Effector memory CD8-positive, alpha-beta T cell (primary cell): ENCODE measurements at regions not wholly inside any gene's neighbourhood (a gene's known extent, or its start where the extent isn't known, plus 50 kb on each side); places are given as distances from the start of the nearest gene placed in this dataset.
"Not testable (repeated sequence)": the region's sequence is repeated elsewhere in the genome, so short reads cannot be mapped to it uniquely, and the experiment has no call there.

ENCODE experiments used
- ATAC-seq: fragments of 150-1000 bp; cut with Tn5 transposase; replicated peaks from 2 replicates; pipeline ENCODE4 v1.10.0; 2021; ENCODE audit warnings: mild to moderate bottlenecking, moderate library complexity
- DNase-seq, 3 experiments: peaks; one replicate each; pipeline ENCODE4 v3.0.0; 2021
- H3K27ac Mint-ChIP-seq, 2 donors: one replicate each; pipeline ENCODE4 v1.8.0; 2022; ENCODE audit warnings: mild to moderate bottlenecking in 2 of 2, mixed read lengths in 2 of 2, moderate library complexity in 2 of 2
- H3K27me3 Mint-ChIP-seq, 2 donors: one replicate each; pipeline ENCODE4 v1.8.0; 2022; ENCODE audit warnings: mixed read lengths in 2 of 2
- H3K36me3 Mint-ChIP-seq: one replicate; pipeline ENCODE4 v1.8.0; 2022; ENCODE audit warnings: mild to moderate bottlenecking, moderate library complexity, mixed read lengths; ENCODE audit not compliant: insufficient read depth
- H3K4me1 Mint-ChIP-seq, 2 donors: one replicate each; pipeline ENCODE4 v1.8.0; 2022; ENCODE audit warnings: low read depth in 2 of 2, mixed read lengths in 2 of 2
- H3K4me3 Mint-ChIP-seq, 2 donors: one replicate each; pipeline ENCODE4 v1.8.0; 2022; ENCODE audit warnings: mild to moderate bottlenecking in 2 of 2, mixed read lengths in 2 of 2, moderate library complexity in 2 of 2
- H3K9me3 Mint-ChIP-seq, 2 donors: one replicate each; pipeline ENCODE4 v1.8.0; 2022; ENCODE audit warnings: mixed read lengths in 2 of 2

DNA sequence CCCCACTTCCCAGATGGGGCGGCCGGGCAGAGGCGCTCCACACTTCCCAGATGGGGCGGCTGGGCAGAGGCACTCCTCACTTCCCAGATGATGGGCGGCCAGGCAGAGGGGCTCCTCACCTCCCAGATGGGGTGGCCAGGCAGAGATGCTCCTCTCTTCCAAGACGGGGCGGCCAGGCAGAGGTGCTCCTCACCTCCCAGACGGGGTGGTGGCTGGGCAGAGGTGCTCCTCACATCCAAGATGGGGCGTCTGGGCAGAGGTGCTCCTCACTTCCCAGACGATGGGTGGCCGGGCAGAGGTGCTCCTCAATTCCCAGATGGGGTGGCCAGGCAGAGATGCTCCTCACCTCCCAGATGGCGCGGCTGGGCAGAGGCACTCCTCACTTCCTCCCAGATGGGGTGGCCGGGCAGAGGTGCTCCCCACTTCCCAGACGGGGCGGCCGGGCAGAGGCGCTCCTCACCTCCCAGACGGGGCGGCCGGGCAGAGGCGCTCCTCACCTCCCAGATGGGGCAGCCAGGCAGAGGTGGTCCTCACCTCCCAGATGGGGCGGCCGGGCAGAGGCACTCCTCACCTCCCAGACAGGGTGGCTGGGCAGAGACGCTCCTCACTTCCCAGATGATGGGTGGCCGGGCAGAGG, 275.2 kb downstream of the LIPI start:
- H3K27me3 Mint-ChIP-seq, H3K4me3 Mint-ChIP-seq, H3K27ac Mint-ChIP-seq, H3K9me3 Mint-ChIP-seq, H3K4me1 Mint-ChIP-seq, ATAC-seq, DNase-seq: not testable (repeated sequence)
- peaks cover 14% of the 10 kb centered on the region for H3K36me3 Mint-ChIP-seq

DNA sequence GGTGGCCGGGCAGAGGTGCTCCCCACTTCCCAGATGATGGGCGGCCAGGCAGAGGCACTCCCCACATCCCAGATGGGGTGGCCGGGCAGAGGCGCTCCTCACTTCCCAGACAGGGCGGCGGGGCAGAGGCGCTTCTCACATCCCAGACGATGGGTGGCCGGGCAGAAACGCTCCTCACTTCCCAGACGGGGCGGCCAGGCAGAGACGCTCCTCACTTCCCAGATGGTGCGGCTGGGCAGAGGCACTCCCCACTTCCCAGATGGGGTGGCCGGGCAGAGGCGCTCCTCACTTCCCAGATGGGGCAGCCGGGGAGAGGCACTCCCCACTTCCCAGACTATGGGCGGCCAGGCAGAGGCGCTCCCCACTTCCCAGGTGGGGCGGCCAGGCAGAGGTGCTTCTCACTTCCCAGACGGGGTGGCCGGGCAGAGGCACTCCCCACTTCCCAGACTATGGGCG, 275.8 kb downstream of the LIPI start:
- peaks cover 14% of the 10 kb centered on the region for H3K36me3 Mint-ChIP-seq
- H3K4me3 Mint-ChIP-seq, H3K27ac Mint-ChIP-seq, H3K9me3 Mint-ChIP-seq, DNase-seq, H3K27me3 Mint-ChIP-seq, ATAC-seq, H3K4me1 Mint-ChIP-seq: not testable (repeated sequence)

DNA sequence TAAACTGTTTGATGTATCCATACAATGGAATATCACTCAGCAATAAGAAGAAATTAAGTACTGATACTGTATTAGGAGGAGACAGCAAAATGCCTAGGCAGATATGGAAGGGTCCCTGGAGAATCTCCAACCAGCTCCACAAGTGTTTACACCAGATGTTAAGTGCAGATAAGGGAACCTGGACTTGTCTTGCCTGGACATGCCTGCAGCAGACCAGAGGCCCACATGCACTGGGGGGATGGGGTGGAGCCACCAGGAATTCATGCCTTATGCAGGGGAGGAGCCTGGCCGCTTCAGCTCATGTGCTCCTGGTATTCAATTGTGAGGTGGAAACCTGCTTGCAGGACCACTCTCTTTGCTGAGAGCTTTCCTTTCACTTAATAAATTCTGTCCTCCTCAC, 287.6 kb downstream of the LIPI start:
- not testable (repeated sequence) for H3K27me3 Mint-ChIP-seq, H3K27ac Mint-ChIP-seq, ATAC-seq, DNase-seq, H3K4me3 Mint-ChIP-seq, H3K4me1 Mint-ChIP-seq, H3K36me3 Mint-ChIP-seq, H3K9me3 Mint-ChIP-seq

DNA sequence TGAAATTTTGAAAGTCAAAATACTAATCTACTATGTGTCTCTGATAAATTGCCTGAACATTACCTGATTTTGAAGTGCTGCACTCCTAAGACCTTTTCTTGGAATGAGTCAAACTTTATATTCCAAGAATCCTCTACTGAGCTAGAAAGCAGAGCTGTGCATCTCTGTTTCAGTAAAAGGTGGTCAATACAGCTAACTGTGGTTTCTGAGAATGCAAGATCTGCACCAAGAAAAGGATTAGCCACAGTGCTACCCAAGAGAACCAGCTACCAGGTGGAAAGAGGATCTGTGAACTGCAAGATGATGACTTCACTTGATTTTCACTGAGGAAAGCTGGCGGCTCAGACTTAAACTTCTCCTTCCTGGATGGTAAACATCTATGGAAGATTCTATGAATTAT, 289.3 kb downstream of the LIPI start:
- H3K4me3 Mint-ChIP-seq, result not testable (repeated sequence)

DNA sequence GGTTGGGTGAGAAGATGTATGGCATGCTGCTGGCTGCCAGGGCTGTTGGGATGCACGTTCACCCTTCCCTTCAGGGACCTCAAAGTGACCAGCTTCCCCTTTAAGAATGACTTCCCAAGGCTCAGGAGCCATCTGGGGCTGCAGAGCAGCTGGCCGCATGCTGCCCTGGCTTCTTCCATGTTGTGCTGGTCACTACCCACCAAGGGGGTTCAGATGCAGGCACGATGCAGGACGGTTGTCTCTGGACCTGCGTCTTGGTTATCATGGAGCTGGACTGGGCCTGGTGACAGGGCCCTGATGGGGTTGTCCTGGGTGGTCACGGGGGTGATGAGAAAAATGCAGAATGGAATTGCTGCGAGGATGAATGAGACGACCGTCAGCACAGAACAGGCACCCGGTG, 297.8 kb downstream of the POTED start:
- ATAC-seq, H3K27me3 Mint-ChIP-seq, H3K4me3 Mint-ChIP-seq, H3K4me1 Mint-ChIP-seq, DNase-seq, H3K27ac Mint-ChIP-seq, H3K9me3 Mint-ChIP-seq, H3K36me3 Mint-ChIP-seq: not testable (repeated sequence)

More for the DNA sequence above, 289.3 kb downstream of the LIPI start:
- ATAC-seq, H3K36me3 Mint-ChIP-seq, H3K27ac Mint-ChIP-seq, DNase-seq, H3K4me1 Mint-ChIP-seq, H3K27me3 Mint-ChIP-seq, H3K9me3 Mint-ChIP-seq: not testable (repeated sequence)

DNA sequence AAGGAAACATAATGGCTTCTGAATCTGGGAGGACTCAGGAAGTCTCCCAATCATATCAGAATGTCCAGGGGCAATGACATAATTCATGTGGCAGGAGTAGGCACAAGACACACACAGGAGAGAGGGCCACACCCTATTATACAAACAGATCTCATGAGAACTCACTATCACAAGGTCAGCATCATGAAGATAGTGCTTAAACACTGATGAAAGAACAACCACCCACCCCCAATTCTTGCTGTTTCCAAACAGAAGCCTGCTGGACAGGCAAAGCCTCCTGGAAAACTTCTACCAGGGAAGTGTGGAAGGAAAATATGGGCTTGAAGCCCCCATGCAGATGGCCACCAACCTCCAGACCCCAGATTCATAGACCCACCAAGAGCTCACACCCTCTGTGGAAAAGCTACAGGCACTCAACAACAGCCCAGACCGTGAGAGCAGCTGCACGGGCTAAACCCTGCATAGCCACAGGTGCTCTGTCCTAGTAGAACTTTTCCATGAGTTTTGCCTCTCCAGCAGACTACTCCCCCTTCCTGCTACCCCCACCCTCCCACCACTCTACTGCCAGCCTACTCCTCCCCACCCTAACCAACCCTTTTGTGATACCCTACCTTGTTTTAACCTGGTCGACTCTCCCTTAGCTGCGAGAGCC, 287.1 kb downstream of the POTED start:
- not testable (repeated sequence) for ATAC-seq
- H3K4me1 Mint-ChIP-seq, result peaks cover 6 to 26% of the 10 kb centered on the region in 2 donors

DNA sequence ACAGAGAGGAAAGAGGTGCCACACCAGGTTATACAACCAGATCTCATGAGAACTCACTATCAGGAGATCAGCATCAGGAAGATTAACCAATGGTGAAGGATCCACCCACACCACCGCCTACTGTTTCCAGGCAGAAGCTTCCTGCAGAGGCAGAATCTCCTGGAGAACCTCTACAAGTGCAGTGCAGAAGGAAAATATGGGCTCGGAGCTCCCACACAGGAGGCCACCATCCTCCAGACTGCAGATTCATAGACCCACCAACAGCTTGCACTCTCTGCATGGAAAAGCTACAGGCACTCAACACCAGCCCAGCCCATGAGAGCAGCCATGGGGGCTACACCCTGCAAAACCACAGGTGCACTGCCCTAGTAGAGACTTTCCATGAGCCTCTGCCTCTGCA, 284.0 kb downstream of the POTED start:
- not testable (repeated sequence) for DNase-seq, ATAC-seq, H3K9me3 Mint-ChIP-seq, H3K27me3 Mint-ChIP-seq, H3K36me3 Mint-ChIP-seq
- H3K27ac Mint-ChIP-seq, result peak overlapping the region in 1 of 2 donors; percentile 71
- peaks cover 6 to 29% of the 10 kb centered on the region in 2 donors for H3K4me1 Mint-ChIP-seq
- H3K4me3 Mint-ChIP-seq, result peak overlapping the region; percentile 26 to 61

More for the DNA sequence above, 287.1 kb downstream of the POTED start:
- H3K36me3 Mint-ChIP-seq, H3K9me3 Mint-ChIP-seq, H3K27me3 Mint-ChIP-seq, DNase-seq, H3K4me3 Mint-ChIP-seq: not testable (repeated sequence)
- H3K27ac Mint-ChIP-seq, result peak overlapping the region in 1 of 2 donors; percentile 68

DNA sequence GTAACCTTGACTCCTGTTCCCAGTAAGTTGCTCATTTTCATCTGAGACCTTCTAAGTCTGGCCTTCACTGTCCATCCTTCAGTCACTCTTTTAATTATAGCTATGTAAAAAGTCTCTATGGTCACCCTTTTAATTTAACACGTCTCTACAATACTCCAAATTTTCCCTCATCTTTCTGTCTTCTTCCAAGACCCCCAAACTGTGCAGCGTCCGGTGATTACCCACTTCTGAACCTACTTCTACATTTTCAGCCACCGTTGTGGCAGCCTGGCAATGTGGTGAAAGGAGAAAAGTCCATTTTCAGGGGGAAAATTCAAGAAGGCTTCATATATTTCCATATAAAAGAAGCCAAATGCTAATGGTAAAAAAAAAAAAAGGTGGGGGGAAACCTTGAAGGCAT, 283.4 kb downstream of the POTED start:
- H3K27ac Mint-ChIP-seq, H3K4me3 Mint-ChIP-seq, H3K27me3 Mint-ChIP-seq, ATAC-seq, H3K9me3 Mint-ChIP-seq, H3K36me3 Mint-ChIP-seq, DNase-seq: not testable (repeated sequence)
- peaks cover 6 to 29% of the 10 kb centered on the region in 2 donors for H3K4me1 Mint-ChIP-seq

DNA sequence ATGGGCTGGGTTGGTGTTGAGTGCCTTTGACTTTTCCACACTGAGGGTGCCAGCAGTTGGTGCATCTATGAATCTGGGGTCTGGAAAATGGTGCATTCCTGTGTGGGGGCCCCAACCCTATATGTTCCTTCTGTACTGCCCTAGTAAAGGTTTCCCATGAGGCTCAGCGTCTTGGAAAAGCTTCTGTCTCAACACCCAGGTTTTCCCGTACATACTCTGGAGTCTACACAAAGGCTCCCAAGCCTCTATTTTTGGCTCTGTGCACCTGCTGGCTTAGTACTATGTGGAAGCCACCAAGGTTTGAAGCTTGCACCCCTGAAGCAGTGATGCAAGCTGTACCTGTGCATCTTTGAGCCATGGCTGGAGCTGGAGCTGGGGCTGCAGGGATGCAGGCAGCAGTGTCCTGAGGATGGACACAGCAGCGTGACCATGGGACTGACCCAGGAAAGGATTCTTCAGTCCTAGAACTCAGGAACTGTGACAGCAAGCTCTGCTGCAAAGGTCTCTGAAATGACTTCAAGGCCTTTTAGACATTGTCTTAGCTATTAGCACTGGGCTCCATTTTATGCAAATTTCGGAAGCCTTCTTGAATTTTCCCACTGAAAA, 282.7 kb downstream of the POTED start:
- not testable (repeated sequence) for H3K4me3 Mint-ChIP-seq, H3K27me3 Mint-ChIP-seq

DNA sequence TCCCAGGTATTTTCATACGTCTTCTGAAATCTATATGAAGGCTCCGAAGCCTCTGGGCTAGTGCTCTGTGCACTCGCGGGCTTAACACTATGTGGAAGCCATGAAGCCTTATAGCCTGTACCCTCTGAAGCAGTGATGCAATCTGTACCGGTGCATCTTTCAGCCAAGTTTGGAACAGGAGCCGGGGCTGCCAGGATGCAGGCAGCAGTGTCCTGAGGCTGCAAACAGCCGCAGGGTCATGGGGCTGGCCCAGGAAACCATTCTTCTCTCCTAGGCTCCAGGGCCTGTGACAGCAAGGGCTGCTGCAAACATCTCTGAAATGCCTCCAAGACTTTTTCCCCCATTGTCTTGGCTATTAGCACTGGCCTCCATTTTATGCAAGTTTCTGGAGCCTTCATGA, 279.6 kb downstream of the POTED start:
- peaks cover 5 to 25% of the 10 kb centered on the region in 2 donors for H3K4me1 Mint-ChIP-seq
- ATAC-seq, H3K27me3 Mint-ChIP-seq, DNase-seq, H3K4me3 Mint-ChIP-seq, H3K36me3 Mint-ChIP-seq, H3K27ac Mint-ChIP-seq: not testable (repeated sequence)
- peaks cover 1 to 14% of the 10 kb centered on the region in 2 donors for H3K9me3 Mint-ChIP-seq

More for the DNA sequence above, 282.7 kb downstream of the POTED start:
- DNase-seq, H3K36me3 Mint-ChIP-seq, H3K9me3 Mint-ChIP-seq, H3K27ac Mint-ChIP-seq, ATAC-seq: not testable (repeated sequence)
- H3K4me1 Mint-ChIP-seq, result peaks cover 6 to 34% of the 10 kb centered on the region in 2 donors

DNA sequence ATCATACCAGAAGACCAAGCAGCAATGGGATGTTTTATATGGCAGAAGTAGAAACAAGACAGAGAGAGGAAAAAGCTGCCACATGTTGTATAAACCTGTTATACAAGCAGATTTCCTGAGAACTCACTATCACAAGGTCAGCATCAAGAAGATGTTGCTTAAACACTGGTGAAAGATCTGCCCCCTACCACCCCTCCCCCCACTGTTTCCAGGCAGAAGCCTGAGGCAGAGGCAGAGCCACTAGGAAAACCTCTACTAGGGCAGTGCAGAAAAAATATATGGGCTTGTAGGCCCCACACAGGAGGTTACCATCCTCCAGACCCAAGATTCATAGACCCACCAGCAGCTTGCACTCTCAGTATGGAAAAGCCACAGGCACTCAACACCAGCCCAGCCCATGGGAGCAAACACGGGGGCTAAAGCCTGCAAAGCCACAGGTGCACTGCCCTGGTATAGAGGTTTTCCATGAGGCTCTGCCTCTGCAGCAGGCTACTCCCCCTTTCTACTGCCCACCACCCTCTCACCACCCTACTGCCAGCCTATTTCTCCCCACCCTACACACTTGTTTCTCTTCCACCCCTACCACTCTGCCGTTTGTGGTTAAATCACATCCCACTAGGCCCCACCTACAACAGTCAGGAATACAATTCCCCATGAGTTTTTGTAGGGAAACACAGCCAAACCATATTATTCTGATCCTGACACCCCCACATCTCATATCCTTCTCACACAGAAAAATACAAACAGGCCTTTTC, 274.2 kb downstream of the POTED start:
- Mint-ChIP-seq H3K4me1 (peaks cover 3 to 21% of the 10 kb centered on the region in 2 donors), H3K9me3 (peaks cover 1 to 16% of the 10 kb centered on the region in 2 donors), H3K27ac (peak overlapping the region in 1 of 2 donors; percentile 1)
- H3K4me3 Mint-ChIP-seq, DNase-seq, H3K36me3 Mint-ChIP-seq, H3K27me3 Mint-ChIP-seq, ATAC-seq: not testable (repeated sequence)

DNA sequence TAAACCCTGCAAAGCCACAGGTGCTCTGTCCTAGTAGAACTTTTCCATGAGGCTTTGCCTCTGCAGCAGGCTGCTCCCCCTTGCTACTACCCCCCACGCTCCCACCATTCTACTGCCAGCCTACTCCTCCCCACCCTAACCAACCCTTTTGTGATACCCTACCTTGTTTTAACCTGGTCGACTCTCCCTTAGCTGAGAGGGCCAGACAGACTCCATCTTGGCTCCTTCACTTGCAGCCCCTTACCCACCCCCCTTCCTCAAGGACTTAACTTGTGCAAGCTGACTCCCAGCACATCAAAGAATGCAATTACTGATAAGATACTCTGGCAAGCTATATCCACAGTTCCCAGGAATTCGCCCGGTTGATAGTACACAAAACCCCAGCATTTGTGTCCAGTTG, 267.9 kb downstream of the POTED start:
- H3K36me3 Mint-ChIP-seq, H3K27ac Mint-ChIP-seq, DNase-seq, H3K4me3 Mint-ChIP-seq, H3K27me3 Mint-ChIP-seq, ATAC-seq: not testable (repeated sequence)
- peaks cover 10 to 31% of the 10 kb centered on the region in 2 donors for H3K4me1 Mint-ChIP-seq
- H3K9me3 Mint-ChIP-seq, result peaks cover 0 to 20% of the 10 kb centered on the region in 2 donors

DNA sequence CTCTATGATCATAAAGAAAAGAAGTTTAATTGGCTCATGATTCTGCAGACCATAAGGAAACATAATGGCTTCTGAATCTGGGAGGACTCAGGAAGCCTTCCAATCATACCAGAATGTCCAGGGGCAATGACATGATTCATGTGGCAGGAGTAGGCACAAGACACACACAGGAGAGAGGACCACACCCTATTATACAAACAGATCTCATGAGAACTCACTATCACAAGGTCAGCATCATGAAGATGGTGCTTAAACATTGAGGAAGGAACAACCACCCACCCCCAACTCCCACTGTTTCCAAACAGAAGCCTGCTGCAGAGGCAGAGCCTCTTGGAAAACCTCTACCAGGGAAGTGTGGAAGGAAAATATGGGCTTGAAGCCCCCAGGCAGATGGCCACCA, 267.4 kb downstream of the POTED start:
- not testable (repeated sequence) for H3K4me3 Mint-ChIP-seq, H3K27me3 Mint-ChIP-seq, H3K36me3 Mint-ChIP-seq, ATAC-seq, DNase-seq
- H3K9me3 Mint-ChIP-seq, result peaks cover 0 to 20% of the 10 kb centered on the region in 2 donors
- H3K27ac Mint-ChIP-seq, result peak overlapping the region; percentile 18 to 21
- H3K4me1 Mint-ChIP-seq, result peaks cover 10 to 35% of the 10 kb centered on the region in 2 donors
